Globus pallidus (tissue), 1 donor: ENCODE measurements at regions not wholly inside any gene's neighbourhood (a gene's known extent, or its start where the extent isn't known, plus 50 kb on each side); places are given as distances from the start of the nearest gene placed in this dataset.
"Not testable (repeated sequence)": the region's sequence is repeated elsewhere in the genome, so short reads cannot be mapped to it uniquely, and the experiment has no call there.

ENCODE experiments used
- DNase-seq: peaks from one replicate; pipeline ENCODE4 v3.0.0-alpha.2; 2015; ENCODE audit warnings: low spot score

GRCh38 chr1:190835658-190836057, 358.0 kb upstream of the BRINP3 start:
- DNase-seq: no peak

GRCh38 chr1:190837200-190837599, 359.5 kb upstream of the BRINP3 start:
- not testable (repeated sequence) for DNase-seq

- no peak for DNase-seq
Observed at GRCh38 chr1:190837888-190838287, 360.2 kb upstream of the BRINP3 start.

- DNase-seq: no peak
Observed at GRCh38 chr1:190847166-190847565, 369.5 kb upstream of the BRINP3 start.

GRCh38 chr1:190849346-190849745, 371.7 kb upstream of the BRINP3 start:
- no peak for DNase-seq

GRCh38 chr1:190852611-190853010, 374.9 kb upstream of the BRINP3 start:
- DNase-seq: no peak

GRCh38 chr1:190858140-190858539, 380.5 kb upstream of the BRINP3 start:
- DNase-seq: no peak

- DNase-seq: no peak
Observed at GRCh38 chr1:190864013-190864641, 386.5 kb upstream of the BRINP3 start.

- no peak for DNase-seq
Observed at GRCh38 chr1:190880352-190880751, 402.7 kb upstream of the BRINP3 start.

GRCh38 chr1:190881064-190881463, 403.4 kb upstream of the BRINP3 start:
- DNase-seq: no peak

- DNase-seq: no peak
Observed at GRCh38 chr1:190897233-190897632, 419.6 kb upstream of the BRINP3 start.

- DNase-seq: no peak
Observed at GRCh38 chr1:190904091-190904695, 426.5 kb upstream of the BRINP3 start.

GRCh38 chr1:190906206-190906725, 428.6 kb upstream of the BRINP3 start:
- no peak for DNase-seq

GRCh38 chr1:190908246-190908645, 430.6 kb upstream of the BRINP3 start:
- DNase-seq: no peak

GRCh38 chr1:190908691-190909090, 431.0 kb upstream of the BRINP3 start:
- DNase-seq: no peak

GRCh38 chr1:190935925-190936324, 458.3 kb upstream of the BRINP3 start:
- no peak for DNase-seq

GRCh38 chr1:190936337-190936736, 458.7 kb upstream of the BRINP3 start:
- no peak for DNase-seq

- no peak for DNase-seq
Observed at GRCh38 chr1:190940951-190941350, 463.3 kb upstream of the BRINP3 start.

- DNase-seq: no peak
Observed at GRCh38 chr1:190942475-190942874, 464.8 kb upstream of the BRINP3 start.

- not testable (repeated sequence) for DNase-seq
Observed at GRCh38 chr1:190943722-190944121, 466.1 kb upstream of the BRINP3 start.

- DNase-seq: no peak
Observed at GRCh38 chr1:190949939-190950338, 472.3 kb upstream of the BRINP3 start.

- DNase-seq: no peak
Observed at GRCh38 chr1:190957565-190957964, 479.9 kb upstream of the BRINP3 start.

- no peak for DNase-seq
Observed at GRCh38 chr1:190963321-190963720, 485.7 kb upstream of the BRINP3 start.

- no peak for DNase-seq
Observed at GRCh38 chr1:190975827-190976226, 498.2 kb upstream of the BRINP3 start.
